ENCODE measurements at regions not wholly inside any gene's neighbourhood (a gene's known extent, or its start where the extent isn't known, plus 50 kb on each side); places are given as distances from the start of the nearest gene placed in this dataset.

- no peak for DNase-seq (ENCODE audit: low read depth, low spot score)
- no peak overlapping the region for H3K27ac ChIP-seq (ENCODE audit: low read length)
Observed at GRCh38 chr2:188811522-188811921, 162.7 kb upstream of the COL3A1 start.

GRCh38 chr2:188813315-188813714 is 160.9 kb upstream of the COL3A1 start:
- H3K9me3 ChIP-seq (ENCODE audit: control insufficient read depth, insufficient read depth, low read length): no peaks in the 10 kb centered on the region
- no peaks in the 10 kb centered on the region for H3K27me3 ChIP-seq (ENCODE audit: control insufficient read depth, insufficient read depth, low read length)
- no peaks in the 10 kb centered on the region for H3K4me1 ChIP-seq (ENCODE audit: control insufficient read depth, insufficient read depth, low read length)
- H3K4me3 ChIP-seq (ENCODE audit: low read length): no peak overlapping the region
- DNase-seq (ENCODE audit: low read depth, low spot score): no peak
- no CpG with 5 or more reads among the region's 3 CpGs for WGBS (ENCODE audit: insufficient coverage, insufficient read length)
- H3K36me3 ChIP-seq (ENCODE audit: control insufficient read depth, insufficient read depth, low read length): no peaks in the 10 kb centered on the region
- no peak overlapping the region for H3K27ac ChIP-seq (ENCODE audit: low read length)

More at GRCh38 chr2:188811522-188811921, 162.7 kb upstream of the COL3A1 start:
- Histone ChIP-seq H3K27me3 (ENCODE audit: control insufficient read depth, insufficient read depth, low read length) (no peaks in the 10 kb centered on the region), H3K9me3 (ENCODE audit: control insufficient read depth, insufficient read depth, low read length) (no peaks in the 10 kb centered on the region), H3K4me1 (ENCODE audit: control insufficient read depth, insufficient read depth, low read length) (no peaks in the 10 kb centered on the region), H3K36me3 (ENCODE audit: control insufficient read depth, insufficient read depth, low read length) (no peaks in the 10 kb centered on the region), H3K4me3 (ENCODE audit: low read length) (no peak overlapping the region)
- no CpG with 5 or more reads among the region's 1 CpG for WGBS (ENCODE audit: insufficient coverage, insufficient read length)

GRCh38 chr2:188813857-188814256 is 160.3 kb upstream of the COL3A1 start:
- Histone ChIP-seq H3K4me3 (ENCODE audit: low read length) (no peak overlapping the region), H3K36me3 (ENCODE audit: control insufficient read depth, insufficient read depth, low read length) (no peaks in the 10 kb centered on the region), H3K9me3 (ENCODE audit: control insufficient read depth, insufficient read depth, low read length) (no peaks in the 10 kb centered on the region), H3K27ac (ENCODE audit: low read length) (no peak overlapping the region), H3K27me3 (ENCODE audit: control insufficient read depth, insufficient read depth, low read length) (no peaks in the 10 kb centered on the region), H3K4me1 (ENCODE audit: control insufficient read depth, insufficient read depth, low read length) (no peaks in the 10 kb centered on the region)
- DNase-seq (ENCODE audit: low read depth, low spot score): no peak
- WGBS (ENCODE audit: insufficient coverage, insufficient read length): no CpG with 5 or more reads among the region's 5 CpGs

GRCh38 chr2:188819011-188819410 is 155.2 kb upstream of the COL3A1 start:
- Histone ChIP-seq H3K4me1 (ENCODE audit: control insufficient read depth, insufficient read depth, low read length) (no peaks in the 10 kb centered on the region), H3K4me3 (ENCODE audit: low read length) (no peak overlapping the region), H3K36me3 (ENCODE audit: control insufficient read depth, insufficient read depth, low read length) (no peaks in the 10 kb centered on the region), H3K27ac (ENCODE audit: low read length) (no peak overlapping the region), H3K27me3 (ENCODE audit: control insufficient read depth, insufficient read depth, low read length) (no peaks in the 10 kb centered on the region), H3K9me3 (ENCODE audit: control insufficient read depth, insufficient read depth, low read length) (no peaks in the 10 kb centered on the region)
- no peak for DNase-seq (ENCODE audit: low read depth, low spot score)
- WGBS (ENCODE audit: insufficient coverage, insufficient read length): no CpG with 5 or more reads among the region's 1 CpG

GRCh38 chr2:188819792-188820191 is 154.4 kb upstream of the COL3A1 start:
- whole genome bisulfite sequencing (ENCODE audit: insufficient coverage, insufficient read length): no CpG with 5 or more reads among the region's 3 CpGs
- Histone ChIP-seq H3K36me3 (ENCODE audit: control insufficient read depth, insufficient read depth, low read length) (no peaks in the 10 kb centered on the region), H3K27ac (ENCODE audit: low read length) (no peak overlapping the region), H3K27me3 (ENCODE audit: control insufficient read depth, insufficient read depth, low read length) (no peaks in the 10 kb centered on the region), H3K4me3 (ENCODE audit: low read length) (no peak overlapping the region), H3K9me3 (ENCODE audit: control insufficient read depth, insufficient read depth, low read length) (no peaks in the 10 kb centered on the region), H3K4me1 (ENCODE audit: control insufficient read depth, insufficient read depth, low read length) (no peaks in the 10 kb centered on the region)
- DNase-seq (ENCODE audit: low read depth, low spot score): no peak

GRCh38 chr2:188820576-188820975 is 153.6 kb upstream of the COL3A1 start:
- no CpG with 5 or more reads among the region's 2 CpGs for WGBS (ENCODE audit: insufficient coverage, insufficient read length)
- no peak for DNase-seq (ENCODE audit: low read depth, low spot score)
- Histone ChIP-seq H3K4me3 (ENCODE audit: low read length) (no peak overlapping the region), H3K4me1 (ENCODE audit: control insufficient read depth, insufficient read depth, low read length) (no peaks in the 10 kb centered on the region), H3K27ac (ENCODE audit: low read length) (no peak overlapping the region), H3K9me3 (ENCODE audit: control insufficient read depth, insufficient read depth, low read length) (no peaks in the 10 kb centered on the region), H3K36me3 (ENCODE audit: control insufficient read depth, insufficient read depth, low read length) (no peaks in the 10 kb centered on the region), H3K27me3 (ENCODE audit: control insufficient read depth, insufficient read depth, low read length) (no peaks in the 10 kb centered on the region)

GRCh38 chr2:188824125-188824524 is 150.0 kb upstream of the COL3A1 start:
- no peaks in the 10 kb centered on the region for H3K36me3 ChIP-seq (ENCODE audit: control insufficient read depth, insufficient read depth, low read length)
- H3K9me3 ChIP-seq (ENCODE audit: control insufficient read depth, insufficient read depth, low read length): no peaks in the 10 kb centered on the region
- H3K4me3 ChIP-seq (ENCODE audit: low read length): no peak overlapping the region
- H3K27ac ChIP-seq (ENCODE audit: low read length): no peak overlapping the region
- no peaks in the 10 kb centered on the region for H3K27me3 ChIP-seq (ENCODE audit: control insufficient read depth, insufficient read depth, low read length)
- H3K4me1 ChIP-seq (ENCODE audit: control insufficient read depth, insufficient read depth, low read length): no peaks in the 10 kb centered on the region
- no CpG with 5 or more reads among the region's 2 CpGs for WGBS (ENCODE audit: insufficient coverage, insufficient read length)
- no peak for DNase-seq (ENCODE audit: low read depth, low spot score)

- Histone ChIP-seq H3K4me1 (ENCODE audit: control insufficient read depth, insufficient read depth, low read length) (no peaks in the 10 kb centered on the region), H3K4me3 (ENCODE audit: low read length) (no peak overlapping the region), H3K36me3 (ENCODE audit: control insufficient read depth, insufficient read depth, low read length) (no peaks in the 10 kb centered on the region), H3K27ac (ENCODE audit: low read length) (no peak overlapping the region), H3K27me3 (ENCODE audit: control insufficient read depth, insufficient read depth, low read length) (no peaks in the 10 kb centered on the region), H3K9me3 (ENCODE audit: control insufficient read depth, insufficient read depth, low read length) (peaks cover 2% of the 10 kb centered on the region; the same call in 1 of the 2 replicates)
- no peak for DNase-seq (ENCODE audit: low read depth, low spot score)
Observed at GRCh38 chr2:188833331-188833730, 140.8 kb upstream of the COL3A1 start.

GRCh38 chr2:188833799-188834198 is 140.4 kb upstream of the COL3A1 start:
- DNase-seq (ENCODE audit: low read depth, low spot score): no peak
- Histone ChIP-seq H3K4me3 (ENCODE audit: low read length) (no peak overlapping the region), H3K9me3 (ENCODE audit: control insufficient read depth, insufficient read depth, low read length) (peaks cover 2% of the 10 kb centered on the region; the same call in 1 of the 2 replicates), H3K4me1 (ENCODE audit: control insufficient read depth, insufficient read depth, low read length) (no peaks in the 10 kb centered on the region), H3K36me3 (ENCODE audit: control insufficient read depth, insufficient read depth, low read length) (no peaks in the 10 kb centered on the region), H3K27me3 (ENCODE audit: control insufficient read depth, insufficient read depth, low read length) (no peaks in the 10 kb centered on the region), H3K27ac (ENCODE audit: low read length) (no peak overlapping the region)

- no peak overlapping the region for H3K27ac ChIP-seq (ENCODE audit: low read length)
- no peaks in the 10 kb centered on the region for H3K27me3 ChIP-seq (ENCODE audit: control insufficient read depth, insufficient read depth, low read length)
- no CpG with 5 or more reads among the region's 1 CpG for WGBS (ENCODE audit: insufficient coverage, insufficient read length)
- H3K36me3 ChIP-seq (ENCODE audit: control insufficient read depth, insufficient read depth, low read length): no peaks in the 10 kb centered on the region
- no peak for DNase-seq (ENCODE audit: low read depth, low spot score)
- no peak overlapping the region for H3K4me3 ChIP-seq (ENCODE audit: low read length)
- H3K4me1 ChIP-seq (ENCODE audit: control insufficient read depth, insufficient read depth, low read length): no peaks in the 10 kb centered on the region
- peaks cover 2% of the 10 kb centered on the region; the same call in 1 of the 2 replicates for H3K9me3 ChIP-seq (ENCODE audit: control insufficient read depth, insufficient read depth, low read length)
Observed at GRCh38 chr2:188835006-188835405, 139.2 kb upstream of the COL3A1 start.

GRCh38 chr2:188835821-188836220 is 138.4 kb upstream of the COL3A1 start:
- H3K4me3 ChIP-seq (ENCODE audit: low read length): no peak overlapping the region
- no peaks in the 10 kb centered on the region for H3K36me3 ChIP-seq (ENCODE audit: control insufficient read depth, insufficient read depth, low read length)
- H3K27ac ChIP-seq (ENCODE audit: low read length): no peak overlapping the region
- no peaks in the 10 kb centered on the region for H3K4me1 ChIP-seq (ENCODE audit: control insufficient read depth, insufficient read depth, low read length)
- H3K27me3 ChIP-seq (ENCODE audit: control insufficient read depth, insufficient read depth, low read length): no peaks in the 10 kb centered on the region
- H3K9me3 ChIP-seq (ENCODE audit: control insufficient read depth, insufficient read depth, low read length): no peaks in the 10 kb centered on the region
- DNase-seq (ENCODE audit: low read depth, low spot score): no peak
- WGBS (ENCODE audit: insufficient coverage, insufficient read length): no CpG with 5 or more reads among the region's 2 CpGs

All from iPS DF 6.9 (cell line).